Astrocyte (in vitro differentiated cells and primary cell): ENCODE measurements at regions not wholly inside any gene's neighbourhood (a gene's known extent, or its start where the extent isn't known, plus 50 kb on each side); places are given as distances from the start of the nearest gene placed in this dataset.

Experiments used
- DNase-seq: peaks from one replicate; pipeline ENCODE4 v3.0.0-alpha.2; 2010; ENCODE audit warnings: low read depth
- FAIRE-seq: peaks from 2 replicates; lab custom pipeline; 2011; peaks lifted over from hg19 to GRCh38; lab: Jason Lieb, UNC
- H2AFZ ChIP-seq: 2 replicates; pipeline ENCODE4 v1.6.0; 2012; ENCODE audit warnings: low read depth, low read length, inconsistent platforms
- H3K27ac ChIP-seq: 2 replicates; pipeline ENCODE4 v1.5.1; 2011; ENCODE audit warnings: low read depth, low read length, inconsistent platforms
- H3K27me3 ChIP-seq: 2 replicates; pipeline ENCODE4 v1.6.0; 2011; ENCODE audit warnings: low read length, inconsistent platforms; ENCODE audit not compliant: insufficient read depth
- H3K36me3 ChIP-seq: 2 replicates; pipeline ENCODE4 v1.5.1; 2011; ENCODE audit warnings: low read length, inconsistent platforms; ENCODE audit not compliant: insufficient read depth
- H3K4me1 ChIP-seq: 2 replicates; pipeline ENCODE4 v1.5.1; 2011; ENCODE audit warnings: low read length, inconsistent platforms; ENCODE audit not compliant: insufficient read depth
- H3K4me2 ChIP-seq: 2 replicates; pipeline ENCODE4 v1.6.0; 2012; ENCODE audit warnings: low read length, inconsistent platforms
- H3K4me3 ChIP-seq: 2 replicates; pipeline ENCODE4 v1.5.1; 2011; ENCODE audit warnings: low read depth, mild to moderate bottlenecking, low read length, inconsistent platforms; ENCODE audit not compliant: insufficient read depth
- H3K79me2 ChIP-seq: 2 replicates; pipeline ENCODE4 v1.6.0; 2012; ENCODE audit warnings: mild to moderate bottlenecking, low read length, inconsistent platforms; ENCODE audit not compliant: insufficient read depth
- H3K9ac ChIP-seq: 2 replicates; pipeline ENCODE4 v1.6.0; 2012; ENCODE audit warnings: mild to moderate bottlenecking, low read length, inconsistent platforms
- H3K9me3 ChIP-seq: 2 replicates; pipeline ENCODE4 v1.5.1; 2012; ENCODE audit warnings: low read depth, mild to moderate bottlenecking, low read length, inconsistent platforms; ENCODE audit not compliant: insufficient read depth
- H4K20me1 ChIP-seq: 2 replicates; pipeline ENCODE4 v1.6.0; 2012; ENCODE audit warnings: low read length, inconsistent platforms; ENCODE audit not compliant: insufficient read depth
- H3K27ac Mint-ChIP-seq: one replicate; pipeline ENCODE4 v1.8.0; 2021; ENCODE audit warnings: mild to moderate bottlenecking, mixed read lengths; ENCODE audit not compliant: unreplicated experiment
- H3K27me3 Mint-ChIP-seq: one replicate; pipeline ENCODE4 v1.8.0; 2021; ENCODE audit warnings: low read depth, mixed read lengths; ENCODE audit not compliant: unreplicated experiment
- H3K36me3 Mint-ChIP-seq: one replicate; pipeline ENCODE4 v1.8.0; 2021; ENCODE audit warnings: low read depth, mixed read lengths; ENCODE audit not compliant: unreplicated experiment
- H3K4me1 Mint-ChIP-seq: one replicate; pipeline ENCODE4 v1.8.0; 2021; ENCODE audit warnings: low read depth, mixed read lengths; ENCODE audit not compliant: unreplicated experiment
- H3K4me3 Mint-ChIP-seq: one replicate; pipeline ENCODE4 v1.8.0; 2021; ENCODE audit warnings: mild to moderate bottlenecking, moderate library complexity, mixed read lengths; ENCODE audit not compliant: unreplicated experiment
- H3K9me3 Mint-ChIP-seq: one replicate; pipeline ENCODE4 v1.8.0; 2021; ENCODE audit warnings: mild to moderate bottlenecking, mixed read lengths; ENCODE audit not compliant: unreplicated experiment
- EZH2 ChIP-seq: IDR thresholded peaks from 2 replicates; pipeline ENCODE4 v1.6.1; 2012; ENCODE audit warnings: mild to moderate bottlenecking, low read length, inconsistent platforms; ENCODE audit not compliant: insufficient read depth
- TF ChIP-seq, protein P1 (sequence below): IDR thresholded peaks from 2 replicates; pipeline ENCODE4 v1.5.1; 2011; ENCODE audit warnings: low read depth, mild to moderate bottlenecking, inconsistent platforms, low read length, moderate library complexity; ENCODE audit not compliant: insufficient read depth

- no peak overlapping the region for H2AFZ ChIP-seq
Observed at GRCh38 chr4:186981161-186981560, 257.5 kb upstream of the FAT1 start.

GRCh38 chr4:186982160-186982559 lies 258.5 kb upstream of the FAT1 start:
- Histone ChIP-seq H4K20me1 (no peaks in the 10 kb centered on the region), H3K4me2 (no peak overlapping the region), H3K9me3 (no peaks in the 10 kb centered on the region), H3K36me3 (no peaks in the 10 kb centered on the region), H3K4me3 (no peak overlapping the region), H2AFZ (no peak overlapping the region), H3K79me2 (no peaks in the 10 kb centered on the region), H3K27ac (no peak overlapping the region), H3K4me1 (peaks cover 7% of the 10 kb centered on the region), H3K27me3 (no peaks in the 10 kb centered on the region), H3K9ac (no peak overlapping the region)
- TF ChIP-seq, protein P1, sequence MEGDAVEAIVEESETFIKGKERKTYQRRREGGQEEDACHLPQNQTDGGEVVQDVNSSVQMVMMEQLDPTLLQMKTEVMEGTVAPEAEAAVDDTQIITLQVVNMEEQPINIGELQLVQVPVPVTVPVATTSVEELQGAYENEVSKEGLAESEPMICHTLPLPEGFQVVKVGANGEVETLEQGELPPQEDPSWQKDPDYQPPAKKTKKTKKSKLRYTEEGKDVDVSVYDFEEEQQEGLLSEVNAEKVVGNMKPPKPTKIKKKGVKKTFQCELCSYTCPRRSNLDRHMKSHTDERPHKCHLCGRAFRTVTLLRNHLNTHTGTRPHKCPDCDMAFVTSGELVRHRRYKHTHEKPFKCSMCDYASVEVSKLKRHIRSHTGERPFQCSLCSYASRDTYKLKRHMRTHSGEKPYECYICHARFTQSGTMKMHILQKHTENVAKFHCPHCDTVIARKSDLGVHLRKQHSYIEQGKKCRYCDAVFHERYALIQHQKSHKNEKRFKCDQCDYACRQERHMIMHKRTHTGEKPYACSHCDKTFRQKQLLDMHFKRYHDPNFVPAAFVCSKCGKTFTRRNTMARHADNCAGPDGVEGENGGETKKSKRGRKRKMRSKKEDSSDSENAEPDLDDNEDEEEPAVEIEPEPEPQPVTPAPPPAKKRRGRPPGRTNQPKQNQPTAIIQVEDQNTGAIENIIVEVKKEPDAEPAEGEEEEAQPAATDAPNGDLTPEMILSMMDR = no peak
- no peak for TF ChIP-seq EZH2
- Mint-ChIP-seq H3K9me3 (peaks cover 3% of the 10 kb centered on the region), H3K27me3 (peaks cover 3% of the 10 kb centered on the region), H3K4me3 (no peak overlapping the region), H3K36me3 (peaks cover 2% of the 10 kb centered on the region), H3K4me1 (peaks cover 19% of the 10 kb centered on the region), H3K27ac (no peak overlapping the region)
- DNase-seq = no peak
- no peak for FAIRE-seq

More at GRCh38 chr4:186981161-186981560, 257.5 kb upstream of the FAT1 start:
- no peak overlapping the region for H3K4me2 ChIP-seq
- H3K9me3 Mint-ChIP-seq = no peaks in the 10 kb centered on the region
- no peaks in the 10 kb centered on the region for H3K36me3 ChIP-seq
- H3K36me3 Mint-ChIP-seq = no peaks in the 10 kb centered on the region
- H3K4me3 ChIP-seq = no peak overlapping the region
- H4K20me1 ChIP-seq = no peaks in the 10 kb centered on the region
- no peak overlapping the region for H3K27ac ChIP-seq
- H3K27me3 ChIP-seq = no peaks in the 10 kb centered on the region
- peaks cover 7% of the 10 kb centered on the region for H3K4me1 ChIP-seq
- no peaks in the 10 kb centered on the region for H3K9me3 ChIP-seq
- H3K27ac Mint-ChIP-seq = no peak overlapping the region
- no peaks in the 10 kb centered on the region for H3K79me2 ChIP-seq
- H3K27me3 Mint-ChIP-seq = no peaks in the 10 kb centered on the region
- no peak for FAIRE-seq
- TF ChIP-seq, protein P1 = no peak
- TF ChIP-seq EZH2 = no peak
- no peak overlapping the region for H3K9ac ChIP-seq
- H3K4me1 Mint-ChIP-seq = peaks cover 19% of the 10 kb centered on the region
- peak; percentile 6 for DNase-seq
- H3K4me3 Mint-ChIP-seq = no peak overlapping the region

DNA sequence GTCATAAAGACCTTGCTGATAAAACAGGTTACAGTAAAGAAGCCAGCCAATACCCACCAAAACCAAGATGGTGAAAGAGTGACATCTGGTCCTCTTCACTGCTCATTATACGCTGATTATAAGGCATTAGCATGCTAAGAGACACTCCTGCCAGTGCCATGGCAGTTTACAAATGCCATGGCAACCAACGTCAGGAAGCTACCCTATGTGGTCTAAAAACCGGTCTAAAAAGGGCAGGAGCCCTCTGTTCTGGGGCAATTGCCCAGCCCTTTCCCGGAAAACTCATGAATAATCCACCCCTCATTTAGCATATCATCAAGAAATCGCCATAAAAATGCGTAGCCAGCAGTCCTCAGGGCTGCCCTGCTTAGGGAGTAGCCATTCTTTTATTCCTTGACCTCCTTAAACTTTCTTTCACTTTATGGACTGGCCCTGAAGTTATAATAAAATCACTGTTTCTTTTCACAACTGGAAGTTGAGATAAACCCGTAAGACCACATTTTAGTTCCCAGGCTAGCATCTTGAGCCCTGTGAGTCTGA lies 260.5 kb upstream of the FAT1 start:
- FAIRE-seq = no peak
- peaks cover 7% of the 10 kb centered on the region for H3K4me1 ChIP-seq

More for the DNA sequence above, 260.5 kb upstream of the FAT1 start:
- no peak overlapping the region for H2AFZ ChIP-seq
- no peak overlapping the region for H3K27ac ChIP-seq
- H3K36me3 ChIP-seq = no peaks in the 10 kb centered on the region
- H3K79me2 ChIP-seq = no peaks in the 10 kb centered on the region
- H3K4me3 ChIP-seq = no peak overlapping the region
- Mint-ChIP-seq H3K36me3 (peaks cover 2% of the 10 kb centered on the region), H3K4me3 (no peak overlapping the region), H3K27ac (no peak overlapping the region), H3K9me3 (peaks cover 7% of the 10 kb centered on the region), H3K27me3 (peaks cover 3% of the 10 kb centered on the region), H3K4me1 (peaks cover 12% of the 10 kb centered on the region)
- no peak for DNase-seq
- no peak for TF ChIP-seq EZH2
- TF ChIP-seq, protein P1 = no peak
- H3K9me3 ChIP-seq = no peaks in the 10 kb centered on the region
- no peaks in the 10 kb centered on the region for H3K27me3 ChIP-seq
- H3K4me2 ChIP-seq = no peak overlapping the region
- H4K20me1 ChIP-seq = no peaks in the 10 kb centered on the region
- no peak overlapping the region for H3K9ac ChIP-seq
